HG03095 (cell line): ENCODE measurements at regions not wholly inside any gene's neighbourhood (a gene's known extent, or its start where the extent isn't known, plus 50 kb on each side); places are given as distances from the start of the nearest gene placed in this dataset.
"Not testable (repeated sequence)": the region's sequence is repeated elsewhere in the genome, so short reads cannot be mapped to it uniquely, and the experiment has no call there.

Source experiments
- ATAC-seq: cut with Tn5 transposase; IDR thresholded peaks from one replicate; pipeline ENCODE4 v1.9.1; 2021; ENCODE audit warnings: moderate library complexity; ENCODE audit not compliant: unreplicated experiment

GRCh38 chr3:127443581-127444375 lies 146.8 kb downstream of the TPRA1 start:
- ATAC-seq, result no peak

GRCh38 chr3:127442506-127442905 lies 148.0 kb downstream of the TPRA1 start:
- no peak for ATAC-seq

GRCh38 chr3:127441764-127442163 lies 148.8 kb downstream of the TPRA1 start:
- no peak for ATAC-seq

GRCh38 chr3:127440384-127440783 lies 150.1 kb downstream of the TPRA1 start:
- ATAC-seq, result no peak

- ATAC-seq, result no peak
These were observed 150.9 kb downstream of the TPRA1 start for GRCh38 chr3:127439621-127440020.

GRCh38 chr3:127438951-127439350 lies 151.1 kb upstream of the PRR20G start:
- no peak for ATAC-seq

- ATAC-seq, result no peak
These were observed 150.5 kb upstream of the PRR20G start for GRCh38 chr3:127438371-127438770.

- ATAC-seq, result not testable (repeated sequence)
These were observed 147.5 kb upstream of the PRR20G start for GRCh38 chr3:127435299-127435698.

- ATAC-seq, result no peak
These were observed 143.2 kb upstream of the PRR20G start for GRCh38 chr3:127431066-127431465.

GRCh38 chr3:127428344-127428997 lies 140.6 kb upstream of the PRR20G start:
- ATAC-seq, result no peak

GRCh38 chr3:127427666-127428065 lies 139.8 kb upstream of the PRR20G start:
- no peak for ATAC-seq

- no peak for ATAC-seq
These were observed 139.3 kb upstream of the PRR20G start for GRCh38 chr3:127427156-127427555.

GRCh38 chr3:127426444-127427153 lies 138.8 kb upstream of the PRR20G start:
- ATAC-seq, result no peak

- no peak for ATAC-seq
These were observed 137.9 kb upstream of the PRR20G start for GRCh38 chr3:127425505-127426443.

- ATAC-seq, result no peak
These were observed 137.1 kb upstream of the PRR20G start for GRCh38 chr3:127424766-127425504.

GRCh38 chr3:127423856-127424765 lies 136.3 kb upstream of the PRR20G start:
- ATAC-seq, result no peak

- no peak for ATAC-seq
These were observed 135.0 kb upstream of the PRR20G start for GRCh38 chr3:127422663-127423375.

GRCh38 chr3:127421943-127422662 lies 134.3 kb upstream of the PRR20G start:
- ATAC-seq, result no peak
